Upper lobe of left lung (tissue), 6 donors: ENCODE measurements at regions not wholly inside any gene's neighbourhood (a gene's known extent, or its start where the extent isn't known, plus 50 kb on each side); places are given as distances from the start of the nearest gene placed in this dataset.

Experiments
- ATAC-seq, 2 donors: fragments of 200-7000 bp; cut with Tn5 transposase; one replicate each; pipeline ENCODE4 v1.9.1; 2022; ENCODE audit warnings: mild to moderate bottlenecking in 2 of 2, moderate library complexity in 2 of 2; ENCODE audit not compliant: low FRiP score in 2 of 2
- DNase-seq, 2 donors: peaks; one replicate each; pipeline ENCODE4 v3.0.0-alpha.2; 2019 to 2020
- H3K27ac ChIP-seq, 4 donors: fragments of 200-600 bp; sonication (generic); one replicate each; pipeline ENCODE4 v1.5.1; 2016 to 2019
- H3K27me3 ChIP-seq, 4 donors: fragments of 200-600 bp; sonication (generic); one replicate each; pipeline ENCODE4 v1.5.1; 2017 to 2019
- H3K36me3 ChIP-seq, 4 donors: fragments of 200-600 bp; sonication (generic); one replicate each; pipeline ENCODE4 v1.5.1; 2016 to 2019
- H3K4me1 ChIP-seq, 4 donors: fragments of 200-600 bp; sonication (generic); one replicate each; pipeline ENCODE4 v1.5.1; 2018 to 2019
- H3K4me3 ChIP-seq, 4 donors: fragments of 200-600 bp; sonication (generic); one replicate each; pipeline ENCODE4 v1.5.1; 2017 to 2019; ENCODE audit warnings: mild to moderate bottlenecking in 2 of 4, moderate library complexity in 1 of 4
- H3K9me3 ChIP-seq, 4 donors: fragments of 200-600 bp; sonication (generic); one replicate each; pipeline ENCODE4 v1.5.1; 2018 to 2019
- EP300 ChIP-seq, 4 donors: sonication (generic); formaldehyde crosslinking; IDR thresholded peaks; one replicate each; pipeline ENCODE4 v1.5.1; 2017; ENCODE audit warnings: antibody characterized with exemption in 4 of 4, control low read depth in 2 of 4
- POLR2A ChIP-seq, 4 donors: fragments of 450-650 bp; IDR thresholded peaks; one replicate each; pipeline ENCODE4 v1.5.1; 2016 to 2017; ENCODE audit warnings: antibody characterized with exemption in 4 of 4, mild to moderate bottlenecking in 2 of 4
- POLR2AphosphoS5 ChIP-seq, 2 donors: sonication (generic); formaldehyde crosslinking; IDR thresholded peaks; one replicate each; pipeline ENCODE4 v1.5.1; 2017; ENCODE audit warnings: antibody characterized with exemption in 2 of 2
- WGBS, 2 donors: methylation state at CpG; one replicate each; pipeline ENCODE4 v1.1.5; 2017 to 2018; 5-methylcytosine and 5-hydroxymethylcytosine counted together
- TF ChIP-seq, protein P1 (sequence below), 6 experiments: fragments of 450-650 bp in 4 of 6; fragments of 200-600 bp in 2 of 6; sonication (generic) in 2 of 6; IDR thresholded peaks; one replicate each; pipeline ENCODE4 v1.5.1; 2016 to 2019; ENCODE audit warnings: antibody characterized with exemption in 6 of 6
- donor health status: DM: no; HTN: no; CAD: no; lungs with moderate emphysema.
- donor health status: DM: no; HTN: yes; CAD: no; lungs with severe emphysema.

DNA sequence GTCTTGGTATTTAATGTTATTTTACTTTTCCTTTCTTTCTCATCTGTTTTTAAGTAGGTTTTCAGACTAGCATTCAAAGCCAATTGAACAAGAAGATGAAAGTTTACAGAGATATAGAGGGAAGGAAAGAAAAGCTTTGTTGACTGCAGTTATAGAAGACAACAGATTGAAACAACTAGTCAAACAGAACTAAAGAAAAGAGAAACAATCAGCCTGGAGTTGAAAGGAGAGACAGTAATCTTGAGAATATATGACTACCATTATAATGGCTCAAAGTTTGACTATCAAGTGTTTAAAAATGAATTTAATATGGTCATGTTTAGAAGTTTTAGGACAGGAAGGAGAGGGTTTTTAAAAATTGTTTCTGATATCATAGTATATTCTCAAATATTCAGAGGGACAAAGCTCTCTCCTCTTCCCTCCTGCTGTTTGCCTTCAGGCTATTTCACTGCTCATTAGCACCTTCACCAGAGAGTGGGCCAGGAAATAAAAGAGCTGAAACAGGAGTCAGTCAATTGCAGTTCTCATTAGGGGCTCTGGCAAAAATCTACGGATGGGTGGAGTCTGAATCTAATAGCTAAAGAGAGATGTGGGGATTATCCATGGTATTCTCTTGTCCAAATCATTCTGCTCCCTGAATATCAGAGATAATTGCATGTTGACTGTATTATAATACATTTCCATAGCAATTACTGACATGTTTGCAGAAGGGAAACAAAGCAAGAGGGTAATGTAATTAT is 577.8 kb downstream of the BRINP3 start:
- ATAC-seq = no peak
- 9 to 24% methylated on average over 1 of the region's 1 CpG for WGBS, 2 donors

DNA sequence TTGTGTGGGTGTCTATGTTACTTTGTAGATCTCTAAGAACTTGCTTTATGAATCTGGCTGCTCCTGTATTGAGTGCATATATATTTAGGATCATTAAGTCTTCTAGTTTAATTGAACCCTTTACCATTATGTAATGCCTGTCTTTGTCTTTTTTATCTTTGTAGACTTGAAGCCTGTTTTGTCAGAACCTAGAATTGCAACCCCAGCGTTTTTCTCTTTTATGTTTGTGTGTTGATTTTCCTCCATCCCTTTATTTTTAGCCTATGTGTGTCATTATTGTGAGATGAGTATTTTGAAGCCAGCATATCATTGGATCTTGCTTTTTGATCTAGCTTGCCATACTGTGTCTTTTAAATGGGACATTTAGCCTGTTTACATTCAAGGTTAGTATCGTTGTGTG is 573.2 kb downstream of the BRINP3 start:
- ATAC-seq = no peak
- TF ChIP-seq, protein P1, sequence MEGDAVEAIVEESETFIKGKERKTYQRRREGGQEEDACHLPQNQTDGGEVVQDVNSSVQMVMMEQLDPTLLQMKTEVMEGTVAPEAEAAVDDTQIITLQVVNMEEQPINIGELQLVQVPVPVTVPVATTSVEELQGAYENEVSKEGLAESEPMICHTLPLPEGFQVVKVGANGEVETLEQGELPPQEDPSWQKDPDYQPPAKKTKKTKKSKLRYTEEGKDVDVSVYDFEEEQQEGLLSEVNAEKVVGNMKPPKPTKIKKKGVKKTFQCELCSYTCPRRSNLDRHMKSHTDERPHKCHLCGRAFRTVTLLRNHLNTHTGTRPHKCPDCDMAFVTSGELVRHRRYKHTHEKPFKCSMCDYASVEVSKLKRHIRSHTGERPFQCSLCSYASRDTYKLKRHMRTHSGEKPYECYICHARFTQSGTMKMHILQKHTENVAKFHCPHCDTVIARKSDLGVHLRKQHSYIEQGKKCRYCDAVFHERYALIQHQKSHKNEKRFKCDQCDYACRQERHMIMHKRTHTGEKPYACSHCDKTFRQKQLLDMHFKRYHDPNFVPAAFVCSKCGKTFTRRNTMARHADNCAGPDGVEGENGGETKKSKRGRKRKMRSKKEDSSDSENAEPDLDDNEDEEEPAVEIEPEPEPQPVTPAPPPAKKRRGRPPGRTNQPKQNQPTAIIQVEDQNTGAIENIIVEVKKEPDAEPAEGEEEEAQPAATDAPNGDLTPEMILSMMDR (IDR thresholded peaks at IDR 0.05) = no peak
- TF ChIP-seq POLR2AphosphoS5 (IDR thresholded peaks at IDR 0.05) = no peak
- no peak for TF ChIP-seq POLR2A (IDR thresholded peaks at IDR 0.05)
- no peak for TF ChIP-seq EP300 (IDR thresholded peaks at IDR 0.05)
- no peaks in the 10 kb centered on the region for H3K27me3 ChIP-seq
- WGBS, 2 donors = 75 to 77% methylated on average over 2 of the region's 2 CpGs
- no peaks in the 10 kb centered on the region for H3K9me3 ChIP-seq
- H3K36me3 ChIP-seq = no peaks in the 10 kb centered on the region
- no peak overlapping the region for H3K27ac ChIP-seq
- no peak overlapping the region for H3K4me3 ChIP-seq
- no peaks in the 10 kb centered on the region for H3K4me1 ChIP-seq
- no peak for DNase-seq

More for the DNA sequence above, 577.8 kb downstream of the BRINP3 start:
- H3K4me1 ChIP-seq = no peaks in the 10 kb centered on the region
- no peak for DNase-seq
- TF ChIP-seq, protein P1 (IDR thresholded peaks at IDR 0.05) = no peak
- TF ChIP-seq POLR2A (IDR thresholded peaks at IDR 0.05) (no peak), EP300 (IDR thresholded peaks at IDR 0.05) (no peak), POLR2AphosphoS5 (IDR thresholded peaks at IDR 0.05) (no peak)
- H3K36me3 ChIP-seq = no peaks in the 10 kb centered on the region
- H3K9me3 ChIP-seq = no peaks in the 10 kb centered on the region
- H3K27ac ChIP-seq = no peak overlapping the region
- no peak overlapping the region for H3K4me3 ChIP-seq
- no peaks in the 10 kb centered on the region for H3K27me3 ChIP-seq

DNA sequence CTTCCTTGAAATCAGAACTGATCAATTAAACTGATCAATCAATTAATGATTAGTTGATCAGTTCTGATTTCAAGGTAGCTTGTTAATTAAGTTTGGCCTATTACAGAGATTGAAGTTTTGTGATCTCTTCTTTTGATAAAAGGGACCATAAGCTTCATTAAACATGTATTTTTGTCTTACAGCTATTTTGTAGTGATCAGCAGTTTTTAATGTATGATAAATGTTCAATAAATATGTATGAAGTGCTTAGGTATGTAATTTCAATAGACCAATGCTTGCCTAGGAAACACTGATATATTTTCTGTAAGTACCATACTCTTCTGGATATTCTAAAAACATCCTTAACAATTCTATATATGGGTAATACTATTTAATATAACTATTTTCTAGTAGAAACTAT is 569.6 kb downstream of the BRINP3 start:
- H3K27ac ChIP-seq = no peak overlapping the region
- H3K4me1 ChIP-seq = no peaks in the 10 kb centered on the region
- TF ChIP-seq, protein P1 (IDR thresholded peaks at IDR 0.05) = no peak
- no peak for TF ChIP-seq POLR2AphosphoS5 (IDR thresholded peaks at IDR 0.05)
- TF ChIP-seq POLR2A (IDR thresholded peaks at IDR 0.05) = no peak
- TF ChIP-seq EP300 (IDR thresholded peaks at IDR 0.05) = no peak
- H3K36me3 ChIP-seq = no peaks in the 10 kb centered on the region
- DNase-seq = no peak
- no peaks in the 10 kb centered on the region for H3K27me3 ChIP-seq
- H3K4me3 ChIP-seq = no peak overlapping the region
- no peaks in the 10 kb centered on the region for H3K9me3 ChIP-seq
- no peak for ATAC-seq

DNA sequence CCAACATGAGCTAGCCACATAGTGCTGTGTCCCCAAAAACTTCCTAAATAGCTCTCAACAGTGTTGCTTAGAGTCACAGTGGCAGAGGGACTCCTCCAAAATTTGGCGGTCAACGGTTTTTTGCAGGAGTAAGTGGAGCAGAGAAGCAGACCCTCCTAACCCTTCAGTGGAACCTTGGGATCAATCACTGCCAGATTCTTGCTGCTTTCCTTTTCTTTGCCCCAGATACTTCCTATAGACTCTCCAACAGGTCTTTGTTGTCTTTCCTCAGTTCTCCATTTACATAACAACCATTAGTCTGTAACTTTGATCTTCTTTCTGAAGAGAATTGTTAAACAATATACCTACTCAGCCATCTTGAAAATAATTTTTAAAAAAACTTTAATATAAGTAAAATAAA is 556.1 kb downstream of the BRINP3 start:
- ATAC-seq = no peak
- WGBS, 2 donors = 95 to 96% methylated on average over 2 of the region's 2 CpGs
- TF ChIP-seq, protein P1 (IDR thresholded peaks at IDR 0.05) = no peak
- TF ChIP-seq POLR2AphosphoS5 (IDR thresholded peaks at IDR 0.05) = no peak
- Histone ChIP-seq H3K9me3 (peaks cover 0 to 5% (median 2%) of the 10 kb centered on the region in 4 donors), H3K4me1 (no peaks in the 10 kb centered on the region), H3K27ac (no peak overlapping the region), H3K36me3 (no peaks in the 10 kb centered on the region), H3K27me3 (no peaks in the 10 kb centered on the region), H3K4me3 (no peak overlapping the region)
- DNase-seq = no peak

DNA sequence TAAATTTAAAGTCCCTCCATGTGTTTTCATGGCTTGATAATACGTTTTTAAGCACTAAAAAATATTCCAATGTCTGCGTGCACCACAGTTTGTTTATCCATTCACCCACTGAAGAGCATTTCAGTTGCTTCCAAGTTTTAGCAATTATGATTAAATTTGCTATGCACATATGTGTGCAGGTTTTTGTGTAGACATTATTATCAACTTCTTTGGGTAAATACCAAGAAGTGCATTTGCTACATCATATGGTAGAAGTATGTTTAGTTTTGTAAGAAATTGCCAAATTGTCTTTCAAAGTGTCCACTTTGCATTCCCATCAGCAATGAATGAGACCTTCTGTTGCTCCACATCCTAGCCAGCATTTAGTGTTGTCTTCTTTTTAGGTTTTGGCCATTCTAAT is 550.0 kb downstream of the BRINP3 start:
- DNase-seq (no peak), ATAC-seq (no peak)
- peaks cover 0 to 5% (median 2%) of the 10 kb centered on the region in 4 donors for H3K9me3 ChIP-seq
- TF ChIP-seq EP300 (IDR thresholded peaks at IDR 0.05) (no peak), POLR2A (IDR thresholded peaks at IDR 0.05) (no peak), POLR2AphosphoS5 (IDR thresholded peaks at IDR 0.05) (no peak)
- TF ChIP-seq, protein P1 (IDR thresholded peaks at IDR 0.05) = no peak
- H3K27me3 ChIP-seq = no peaks in the 10 kb centered on the region
- no peak overlapping the region for H3K4me3 ChIP-seq
- WGBS, 2 donors = 63 to 65% methylated on average over 2 of the region's 2 CpGs
- no peaks in the 10 kb centered on the region for H3K36me3 ChIP-seq
- no peaks in the 10 kb centered on the region for H3K4me1 ChIP-seq
- H3K27ac ChIP-seq = no peak overlapping the region
